NOMO-1 treated with dmso at 0.1 percent for 144 hours (cell line): ENCODE measurements at regions not wholly inside any gene's neighbourhood (a gene's known extent, or its start where the extent isn't known, plus 50 kb on each side); places are given as distances from the start of the nearest gene placed in this dataset.

Source experiments
- DNase-seq: peaks from one replicate; lab custom pipeline; 2025; ENCODE audit not compliant: unreplicated experiment; lab: John Stamatoyannopoulos, UW

- DNase-seq, result no peak
Measured at GRCh38 chr15:62462268-62462667, 297.2 kb upstream of the C2CD4B start.

- DNase-seq, result no peak
Measured at GRCh38 chr15:62462721-62463120, 297.6 kb upstream of the C2CD4B start.

- DNase-seq, result no peak
Measured at GRCh38 chr15:62464705-62465104, 299.6 kb upstream of the C2CD4B start.

GRCh38 chr15:62465173-62465572 is 300.1 kb upstream of the C2CD4B start:
- DNase-seq, result no peak

GRCh38 chr15:62469478-62469873 is 304.4 kb upstream of the C2CD4B start:
- no peak for DNase-seq

- no peak for DNase-seq
Measured at GRCh38 chr15:62469874-62470688, 305.0 kb upstream of the C2CD4B start.

- DNase-seq, result no peak
Measured at GRCh38 chr15:62472616-62473299, 307.7 kb upstream of the C2CD4B start.

- DNase-seq, result no peak
Measured at GRCh38 chr15:62474021-62474770, 309.1 kb upstream of the C2CD4B start.

- no peak for DNase-seq
Measured at GRCh38 chr15:62474771-62475124, 309.7 kb upstream of the C2CD4B start.

GRCh38 chr15:62475591-62475990 is 310.5 kb upstream of the C2CD4B start:
- no peak for DNase-seq

GRCh38 chr15:62476163-62476562 is 311.1 kb upstream of the C2CD4B start:
- DNase-seq, result no peak

- DNase-seq, result no peak
Measured at GRCh38 chr15:62477929-62478328, 312.8 kb upstream of the C2CD4B start.

- DNase-seq, result no peak
Measured at GRCh38 chr15:62482785-62483429, 317.8 kb upstream of the C2CD4B start.

- DNase-seq, result no peak
Measured at GRCh38 chr15:62483814-62484213, 318.7 kb upstream of the C2CD4B start.

GRCh38 chr15:62485170-62485720 is 320.2 kb upstream of the C2CD4B start:
- no peak for DNase-seq

- DNase-seq, result no peak
Measured at GRCh38 chr15:62486041-62486440, 321.0 kb upstream of the C2CD4B start.

- DNase-seq, result no peak
Measured at GRCh38 chr15:62488387-62488786, 323.3 kb upstream of the C2CD4B start.

GRCh38 chr15:62491642-62492041 is 326.6 kb upstream of the C2CD4B start:
- DNase-seq, result no peak

GRCh38 chr15:62492900-62493299 is 327.8 kb upstream of the C2CD4B start:
- no peak for DNase-seq

GRCh38 chr15:62494197-62494596 is 329.1 kb upstream of the C2CD4B start:
- DNase-seq, result no peak
